ENCODE measurements at regions not wholly inside any gene's neighbourhood (a gene's known extent, or its start where the extent isn't known, plus 50 kb on each side); places are given as distances from the start of the nearest gene placed in this dataset.
"Not testable (repeated sequence)": the region's sequence is repeated elsewhere in the genome, so short reads cannot be mapped to it uniquely, and the experiment has no call there.

GRCh38 chr6:90362318-90362717 lies 65.7 kb upstream of the BACH2 start:
- Histone ChIP-seq H3K4me2 (no peak overlapping the region), H3K36me3 (ENCODE audit: insufficient read depth) (no peaks in the 10 kb centered on the region), H3F3A (replicated peaks; ENCODE audit: low read depth) (no peaks in the 10 kb centered on the region), H4K20me1 (replicated peaks; ENCODE audit: insufficient read depth) (no peaks in the 10 kb centered on the region), H3K27me3 (ENCODE audit: insufficient read depth) (no peaks in the 10 kb centered on the region), H3K27ac (ENCODE audit: low read depth) (no peak overlapping the region), H3K9me2 (ENCODE audit: insufficient read depth) (no peaks in the 10 kb centered on the region; the same call in 1 of the 2 replicates), H3K79me2 (replicated peaks; ENCODE audit: insufficient read depth) (no peaks in the 10 kb centered on the region), H3K4me3 (no peak overlapping the region), H3K4me1 (ENCODE audit: insufficient read depth) (peaks cover 19% of the 10 kb centered on the region), H2AFZ (no peak overlapping the region)
- no peak overlapping the region for H3K27ac Mint-ChIP-seq
- TF ChIP-seq ZNF462 (CRISPR knock-in tag; IDR thresholded peaks at IDR 0.05), result no peak
- no peak for DNase-seq (ENCODE audit: low spot score)
- H3K4me1 Mint-ChIP-seq, result peaks cover 22% of the 10 kb centered on the region
- no peak for ATAC-seq
- no peak overlapping the region for H3K4me3 Mint-ChIP-seq
- H3K36me3 Mint-ChIP-seq (ENCODE audit: low read depth), result no peaks in the 10 kb centered on the region
- H3K9me3 Mint-ChIP-seq, result no peaks in the 10 kb centered on the region
- H3K27me3 Mint-ChIP-seq (ENCODE audit: insufficient read depth, low read depth, poor library complexity), result peaks cover 5% of the 10 kb centered on the region

- H3K27me3 ChIP-seq (ENCODE audit: insufficient read depth), result no peaks in the 10 kb centered on the region
- no peaks in the 10 kb centered on the region for H3K36me3 ChIP-seq (ENCODE audit: insufficient read depth)
- TF ChIP-seq ETS1 (IDR thresholded peaks at IDR 0.05), result no peak
- H3K27ac Mint-ChIP-seq, result no peak overlapping the region
- ATAC-seq (no peak), DNase-seq (ENCODE audit: low spot score) (no peak)
- no peaks in the 10 kb centered on the region for H3F3A ChIP-seq (replicated peaks; ENCODE audit: low read depth)
- H3K36me3 Mint-ChIP-seq (ENCODE audit: low read depth), result no peaks in the 10 kb centered on the region
- H3K4me1 Mint-ChIP-seq, result peaks cover 24% of the 10 kb centered on the region
- H2AFZ ChIP-seq, result no peak overlapping the region
- no peak overlapping the region for H3K27ac ChIP-seq (ENCODE audit: low read depth)
- H3K9me2 ChIP-seq (ENCODE audit: insufficient read depth), result no peaks in the 10 kb centered on the region; the same call in 1 of the 2 replicates
- H3K9me3 Mint-ChIP-seq, result no peaks in the 10 kb centered on the region
- H3K4me3 ChIP-seq, result no peak overlapping the region
- peaks cover 5% of the 10 kb centered on the region for H3K27me3 Mint-ChIP-seq (ENCODE audit: insufficient read depth, low read depth, poor library complexity)
- H3K4me1 ChIP-seq (ENCODE audit: insufficient read depth), result peaks cover 19% of the 10 kb centered on the region
- H4K20me1 ChIP-seq (replicated peaks; ENCODE audit: insufficient read depth), result no peaks in the 10 kb centered on the region
- H3K4me3 Mint-ChIP-seq, result no peak overlapping the region
- H3K4me2 ChIP-seq, result no peak overlapping the region
- H3K79me2 ChIP-seq (replicated peaks; ENCODE audit: insufficient read depth), result no peaks in the 10 kb centered on the region
Observed at GRCh38 chr6:90361174-90361573, 64.5 kb upstream of the BACH2 start.

- H3K9me2 ChIP-seq (ENCODE audit: insufficient read depth); H3K79me2 ChIP-seq (replicated peaks; ENCODE audit: insufficient read depth); H3F3A ChIP-seq (replicated peaks; ENCODE audit: low read depth); H3K27ac Mint-ChIP-seq; ATAC-seq; H3K4me1 ChIP-seq (ENCODE audit: insufficient read depth); H3K36me3 Mint-ChIP-seq (ENCODE audit: low read depth); H3K27me3 ChIP-seq (ENCODE audit: insufficient read depth); H3K4me1 Mint-ChIP-seq; H3K27ac ChIP-seq (ENCODE audit: low read depth); H3K4me3 Mint-ChIP-seq; H3K4me2 ChIP-seq; H2AFZ ChIP-seq; H3K27me3 Mint-ChIP-seq (ENCODE audit: insufficient read depth, low read depth, poor library complexity); DNase-seq (ENCODE audit: low spot score); H3K36me3 ChIP-seq (ENCODE audit: insufficient read depth); H4K20me1 ChIP-seq (replicated peaks; ENCODE audit: insufficient read depth); H3K9me3 Mint-ChIP-seq; H3K4me3 ChIP-seq: not testable (repeated sequence)
Observed at GRCh38 chr6:90358036-90358770, 61.6 kb upstream of the BACH2 start.
